CD14-positive monocyte (primary cell): ENCODE measurements at regions not wholly inside any gene's neighbourhood (a gene's known extent, or its start where the extent isn't known, plus 50 kb on each side); places are given as distances from the start of the nearest gene placed in this dataset.

Source experiments
- DNase-seq, 3 donors: peaks; one replicate each; pipeline ENCODE4 v3.0.0-alpha.2; 2011 to 2022
- H2AFZ ChIP-seq: 2 replicates; pipeline ENCODE4 v1.6.0; 2012; ENCODE audit warnings: mild to moderate bottlenecking, low read depth, low read length, inconsistent platforms; ENCODE audit not compliant: insufficient read depth, poor library complexity, severe bottlenecking
- H3K27ac ChIP-seq, 2 donors: 1 replicate in 1 of 2; 2 replicates in 1 of 2; pipeline ENCODE4 v1.5.1; 2012 to 2013; ENCODE audit warnings: low read length in 2 of 2, control low read depth in 1 of 2, inconsistent platforms in 1 of 2, low read depth in 1 of 2, mild to moderate bottlenecking in 1 of 2
- H3K27me3 ChIP-seq, 2 donors: one replicate each; pipeline versions ENCODE4 v1.6.0 to v1.6.1; 2011 to 2013; ENCODE audit warnings: low read length in 2 of 2; ENCODE audit not compliant: control insufficient read depth in 2 of 2, insufficient read depth in 2 of 2
- H3K36me3 ChIP-seq, 2 donors: replicated peaks in 1 of 2; 1 replicate in 1 of 2; 2 replicates in 1 of 2; pipeline versions ENCODE4 v1.5.1 to v1.6.1; 2012 to 2013; ENCODE audit warnings: low read length in 2 of 2, control low read depth in 1 of 2, inconsistent platforms in 1 of 2, mild to moderate bottlenecking in 1 of 2; ENCODE audit not compliant: insufficient read depth in 2 of 2, control insufficient read depth in 1 of 2
- H3K4me1 ChIP-seq, 2 donors: 1 replicate in 1 of 2; 2 replicates in 1 of 2; pipeline versions ENCODE4 v1.5.1 to v1.6.1; 2012 to 2013; ENCODE audit warnings: low read length in 2 of 2, control low read depth in 1 of 2, inconsistent platforms in 1 of 2, mild to moderate bottlenecking in 1 of 2, moderate library complexity in 1 of 2; ENCODE audit not compliant: insufficient read depth in 2 of 2, control insufficient read depth in 1 of 2
- H3K4me2 ChIP-seq: replicated peaks from 2 replicates; pipeline ENCODE3; 2012; ENCODE audit warnings: low read length, moderate library complexity, mild to moderate bottlenecking; ENCODE audit not compliant: poor library complexity, severe bottlenecking; ENCODE audit errors: extremely low read depth
- H3K4me3 ChIP-seq, 3 experiments: fragments of 200-600 bp in 1 of 3; sonication (generic) in 1 of 3; replicated peaks in 1 of 3; 1 replicate in 2 of 3; 2 replicates in 1 of 3; pipeline ENCODE4 v1.5.1; 2011 to 2013; ENCODE audit warnings: low read length in 3 of 3, mild to moderate bottlenecking in 3 of 3, control low read depth in 2 of 3, low read depth in 2 of 3, inconsistent platforms in 1 of 3, moderate library complexity in 1 of 3
- H3K79me2 ChIP-seq: 2 replicates; pipeline ENCODE4 v1.6.0; 2012; ENCODE audit warnings: mild to moderate bottlenecking, control low read depth, inconsistent platforms, low read length, moderate library complexity; ENCODE audit not compliant: insufficient read depth
- H3K9ac ChIP-seq: 2 replicates; pipeline ENCODE4 v1.6.0; 2017; ENCODE audit warnings: low read length, mild to moderate bottlenecking; ENCODE audit not compliant: insufficient read depth, poor library complexity, severe bottlenecking
- H3K9me3 ChIP-seq, 2 donors: replicated peaks in 1 of 2; 1 replicate in 1 of 2; 2 replicates in 1 of 2; pipeline versions ENCODE4 v1.5.1 to v1.6.1; 2012 to 2013; ENCODE audit warnings: low read length in 2 of 2, control low read depth in 1 of 2; ENCODE audit not compliant: control insufficient read depth in 1 of 2, insufficient read depth in 1 of 2
- H4K20me1 ChIP-seq: 2 replicates; pipeline ENCODE4 v1.6.0; 2012; ENCODE audit warnings: mild to moderate bottlenecking, low read length, control low read depth, moderate library complexity; ENCODE audit not compliant: insufficient read depth
- H3K27ac Mint-ChIP-seq, 7 donors: one replicate each; pipeline ENCODE4 v1.8.0; 2020; ENCODE audit warnings: mild to moderate bottlenecking in 7 of 7, mixed read lengths in 7 of 7, moderate library complexity in 6 of 7, inconsistent platforms in 2 of 7
- H3K27me3 Mint-ChIP-seq, 3 donors: one replicate each; pipeline ENCODE4 v1.8.0; 2021 to 2022; ENCODE audit warnings: low read depth in 3 of 3, mild to moderate bottlenecking in 3 of 3, mixed read lengths in 3 of 3, moderate library complexity in 3 of 3, inconsistent platforms in 1 of 3
- H3K36me3 Mint-ChIP-seq, 2 donors: one replicate each; pipeline ENCODE4 v1.8.0; 2020; ENCODE audit warnings: mixed read lengths in 2 of 2, inconsistent platforms in 1 of 2, mild to moderate bottlenecking in 1 of 2
- H3K4me1 Mint-ChIP-seq: one replicate; pipeline ENCODE4 v1.8.0; 2020; ENCODE audit warnings: mild to moderate bottlenecking, mixed read lengths
- H3K4me3 Mint-ChIP-seq, 2 donors: one replicate each; pipeline ENCODE4 v1.8.0; 2020; ENCODE audit warnings: mild to moderate bottlenecking in 2 of 2, mixed read lengths in 2 of 2, moderate library complexity in 1 of 2
- H3K9me3 Mint-ChIP-seq, 7 donors: one replicate each; pipeline ENCODE4 v1.8.0; 2020 to 2022; ENCODE audit warnings: mixed read lengths in 7 of 7, mild to moderate bottlenecking in 6 of 7, moderate library complexity in 6 of 7, inconsistent platforms in 2 of 7
- WGBS: methylation state at CpG from one replicate; pipeline ENCODE4 v1.1.5; 2013; ENCODE audit warnings: missing lambda C conversion rate; ENCODE audit not compliant: insufficient coverage; 5-methylcytosine and 5-hydroxymethylcytosine counted together
- intact Hi-C, 2 donors: fragments of 100-400 bp; cut with micrococcal nuclease; formaldehyde crosslinking; loops; one replicate each; pipeline versions ENCODE4 v1.15.0 to v1.15.1; 2023
- TF ChIP-seq, protein P1 (sequence below): fragments of 200-600 bp; IDR thresholded peaks from one replicate; pipeline ENCODE4 v1.8.0; 2022; ENCODE audit warnings: antibody characterized with exemption, mild to moderate bottlenecking

DNA sequence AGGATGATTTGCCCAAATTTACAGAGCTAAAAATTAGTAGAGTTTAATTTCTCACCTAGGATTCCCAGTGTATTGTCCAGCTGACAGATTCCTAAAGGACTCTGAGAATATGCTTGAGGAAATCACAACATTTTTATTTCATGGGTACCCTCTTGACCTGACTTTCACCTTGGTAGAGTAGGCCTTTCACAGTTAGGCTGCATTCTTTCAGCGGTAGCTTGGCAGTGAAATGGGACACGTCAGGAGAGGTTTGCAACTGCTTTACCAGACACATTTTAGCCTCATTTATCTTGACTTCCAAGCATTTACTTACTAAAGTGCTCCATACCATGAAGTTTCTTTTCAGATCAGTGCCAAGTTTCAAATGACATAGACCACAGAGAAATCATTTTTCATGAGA is 937.9 kb upstream of the LRRTM1 start:
- peaks cover 0 to 3% (median 0%) of the 10 kb centered on the region in 7 donors for H3K9me3 Mint-ChIP-seq
- Histone ChIP-seq H2AFZ (no peak overlapping the region), H3K9me3 (no peaks in the 10 kb centered on the region)

DNA sequence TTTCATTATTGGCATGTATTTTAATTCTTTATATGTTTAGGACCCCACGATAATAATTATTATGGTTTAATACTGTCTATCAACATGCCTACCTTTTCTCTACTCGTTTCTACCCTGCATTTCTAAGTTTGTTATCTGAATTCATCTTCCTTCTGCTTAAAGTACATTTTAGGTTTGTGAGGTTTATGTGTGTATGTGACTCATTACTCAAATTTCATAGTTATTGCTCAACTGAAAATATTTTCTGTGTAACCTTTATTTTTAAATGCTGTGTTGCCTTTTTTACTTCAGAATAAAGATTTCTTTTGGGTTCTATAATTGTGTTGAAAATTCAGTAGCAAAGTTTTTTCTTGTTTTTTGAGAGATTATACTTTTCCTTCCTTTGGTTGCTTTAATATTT is 933.9 kb upstream of the LRRTM1 start:
- no peak for DNase-seq
- Histone ChIP-seq H3K4me3 (no peak overlapping the region), H3K4me2 (no peak overlapping the region), H2AFZ (no peak overlapping the region), H3K27me3 (no peaks in the 10 kb centered on the region), H3K9me3 (peaks cover 0 to 4% of the 10 kb centered on the region in 2 donors), H3K36me3 (no peaks in the 10 kb centered on the region), H3K79me2 (no peaks in the 10 kb centered on the region), H3K4me1 (no peaks in the 10 kb centered on the region), H3K9ac (no peak overlapping the region), H3K27ac (no peak overlapping the region), H4K20me1 (no peaks in the 10 kb centered on the region)
- TF ChIP-seq, protein P1, sequence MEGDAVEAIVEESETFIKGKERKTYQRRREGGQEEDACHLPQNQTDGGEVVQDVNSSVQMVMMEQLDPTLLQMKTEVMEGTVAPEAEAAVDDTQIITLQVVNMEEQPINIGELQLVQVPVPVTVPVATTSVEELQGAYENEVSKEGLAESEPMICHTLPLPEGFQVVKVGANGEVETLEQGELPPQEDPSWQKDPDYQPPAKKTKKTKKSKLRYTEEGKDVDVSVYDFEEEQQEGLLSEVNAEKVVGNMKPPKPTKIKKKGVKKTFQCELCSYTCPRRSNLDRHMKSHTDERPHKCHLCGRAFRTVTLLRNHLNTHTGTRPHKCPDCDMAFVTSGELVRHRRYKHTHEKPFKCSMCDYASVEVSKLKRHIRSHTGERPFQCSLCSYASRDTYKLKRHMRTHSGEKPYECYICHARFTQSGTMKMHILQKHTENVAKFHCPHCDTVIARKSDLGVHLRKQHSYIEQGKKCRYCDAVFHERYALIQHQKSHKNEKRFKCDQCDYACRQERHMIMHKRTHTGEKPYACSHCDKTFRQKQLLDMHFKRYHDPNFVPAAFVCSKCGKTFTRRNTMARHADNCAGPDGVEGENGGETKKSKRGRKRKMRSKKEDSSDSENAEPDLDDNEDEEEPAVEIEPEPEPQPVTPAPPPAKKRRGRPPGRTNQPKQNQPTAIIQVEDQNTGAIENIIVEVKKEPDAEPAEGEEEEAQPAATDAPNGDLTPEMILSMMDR, result no peak
- Mint-ChIP-seq H3K4me3 (no peak overlapping the region), H3K4me1 (no peaks in the 10 kb centered on the region), H3K27ac (no peak overlapping the region), H3K36me3 (no peaks in the 10 kb centered on the region), H3K27me3 (no peaks in the 10 kb centered on the region), H3K9me3 (peaks cover 0 to under 1% (median 0%) of the 10 kb centered on the region in 7 donors)
- no CpG with 5 or more reads among the region's 2 CpGs for WGBS
- intact Hi-C loops, result no loop called here

More for the DNA sequence above, 937.9 kb upstream of the LRRTM1 start:
- TF ChIP-seq, protein P1, result no peak
- Histone ChIP-seq H3K9ac (no peak overlapping the region), H3K36me3 (no peaks in the 10 kb centered on the region), H3K79me2 (no peaks in the 10 kb centered on the region), H4K20me1 (no peaks in the 10 kb centered on the region), H3K4me2 (no peak overlapping the region), H3K4me3 (no peak overlapping the region), H3K27me3 (no peaks in the 10 kb centered on the region), H3K4me1 (no peaks in the 10 kb centered on the region), H3K27ac (no peak overlapping the region)
- no peaks in the 10 kb centered on the region for H3K36me3 Mint-ChIP-seq
- no peak overlapping the region for H3K4me3 Mint-ChIP-seq
- no peak overlapping the region for H3K27ac Mint-ChIP-seq
- no peaks in the 10 kb centered on the region for H3K4me1 Mint-ChIP-seq
- no peaks in the 10 kb centered on the region for H3K27me3 Mint-ChIP-seq
- no CpG with 5 or more reads among the region's 2 CpGs for WGBS
- DNase-seq, result no peak
- intact Hi-C loops, result no loop called here
